ENCODE measurements at regions not wholly inside any gene's neighbourhood (a gene's known extent, or its start where the extent isn't known, plus 50 kb on each side); places are given as distances from the start of the nearest gene placed in this dataset.

GRCh38 chr9:75239176-75239575 lies 150.9 kb downstream of the OSTF1 start (continued):
- TF ChIP-seq FOXA3 (CRISPR knock-in tag; IDR thresholded peaks at IDR 0.05) (peak; percentile 60; the same call in 1 of the 2 replicates), ELK4 (CRISPR knock-in tag; IDR thresholded peaks at IDR 0.05; ENCODE audit: borderline replicate concordance) (no peak), RARA (CRISPR knock-in tag; IDR thresholded peaks at IDR 0.05) (peak; percentile 77), THAP11 (CRISPR knock-in tag; IDR thresholded peaks at IDR 0.05) (peak; percentile 62), RFX3 (CRISPR knock-in tag; IDR thresholded peaks at IDR 0.05) (no peak), ARID5B (CRISPR knock-in tag; IDR thresholded peaks at IDR 0.05) (peak; percentile 64), ZNF674 (CRISPR knock-in tag; IDR thresholded peaks at IDR 0.05; ENCODE audit: low read depth) (no peak), ZNF788 (CRISPR knock-in tag; IDR thresholded peaks at IDR 0.05; ENCODE audit: borderline replicate concordance) (0 out of 2 replicates have a peak, but pooled peaks have one; percentile 25), FOXJ3 (CRISPR knock-in tag; IDR thresholded peaks at IDR 0.05; ENCODE audit: borderline replicate concordance) (no peak), ARNTL (CRISPR knock-in tag; IDR thresholded peaks at IDR 0.05) (peak; percentile 89), ZNF431 (CRISPR knock-in tag; IDR thresholded peaks at IDR 0.05; ENCODE audit: borderline replicate concordance, low read depth) (no peak), CBX5 (CRISPR knock-in tag; IDR thresholded peaks at IDR 0.05; ENCODE audit: borderline replicate concordance) (peak; percentile 55; the same call in 1 of the 2 replicates), ZMYM4 (CRISPR knock-in tag; IDR thresholded peaks at IDR 0.05) (peak; percentile 43), ZBTB2 (CRISPR knock-in tag; IDR thresholded peaks at IDR 0.05; ENCODE audit: low read depth) (no peak)
- TF ChIP-seq, protein P1, sequence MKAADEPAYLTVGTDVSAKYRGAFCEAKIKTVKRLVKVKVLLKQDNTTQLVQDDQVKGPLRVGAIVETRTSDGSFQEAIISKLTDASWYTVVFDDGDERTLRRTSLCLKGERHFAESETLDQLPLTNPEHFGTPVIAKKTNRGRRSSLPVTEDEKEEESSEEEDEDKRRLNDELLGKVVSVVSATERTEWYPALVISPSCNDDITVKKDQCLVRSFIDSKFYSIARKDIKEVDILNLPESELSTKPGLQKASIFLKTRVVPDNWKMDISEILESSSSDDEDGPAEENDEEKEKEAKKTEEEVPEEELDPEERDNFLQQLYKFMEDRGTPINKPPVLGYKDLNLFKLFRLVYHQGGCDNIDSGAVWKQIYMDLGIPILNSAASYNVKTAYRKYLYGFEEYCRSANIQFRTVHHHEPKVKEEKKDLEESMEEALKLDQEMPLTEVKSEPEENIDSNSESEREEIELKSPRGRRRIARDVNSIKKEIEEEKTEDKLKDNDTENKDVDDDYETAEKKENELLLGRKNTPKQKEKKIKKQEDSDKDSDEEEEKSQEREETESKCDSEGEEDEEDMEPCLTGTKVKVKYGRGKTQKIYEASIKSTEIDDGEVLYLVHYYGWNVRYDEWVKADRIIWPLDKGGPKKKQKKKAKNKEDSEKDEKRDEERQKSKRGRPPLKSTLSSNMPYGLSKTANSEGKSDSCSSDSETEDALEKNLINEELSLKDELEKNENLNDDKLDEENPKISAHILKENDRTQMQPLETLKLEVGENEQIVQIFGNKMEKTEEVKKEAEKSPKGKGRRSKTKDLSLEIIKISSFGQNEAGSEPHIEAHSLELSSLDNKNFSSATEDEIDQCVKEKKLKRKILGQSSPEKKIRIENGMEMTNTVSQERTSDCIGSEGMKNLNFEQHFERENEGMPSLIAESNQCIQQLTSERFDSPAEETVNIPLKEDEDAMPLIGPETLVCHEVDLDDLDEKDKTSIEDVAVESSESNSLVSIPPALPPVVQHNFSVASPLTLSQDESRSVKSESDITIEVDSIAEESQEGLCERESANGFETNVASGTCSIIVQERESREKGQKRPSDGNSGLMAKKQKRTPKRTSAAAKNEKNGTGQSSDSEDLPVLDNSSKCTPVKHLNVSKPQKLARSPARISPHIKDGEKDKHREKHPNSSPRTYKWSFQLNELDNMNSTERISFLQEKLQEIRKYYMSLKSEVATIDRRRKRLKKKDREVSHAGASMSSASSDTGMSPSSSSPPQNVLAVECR (CRISPR knock-in tag; IDR thresholded peaks at IDR 0.05; ENCODE audit: borderline replicate concordance): peak; percentile 28; the same call in 1 of the 2 replicates
- TF ChIP-seq, protein P2, sequence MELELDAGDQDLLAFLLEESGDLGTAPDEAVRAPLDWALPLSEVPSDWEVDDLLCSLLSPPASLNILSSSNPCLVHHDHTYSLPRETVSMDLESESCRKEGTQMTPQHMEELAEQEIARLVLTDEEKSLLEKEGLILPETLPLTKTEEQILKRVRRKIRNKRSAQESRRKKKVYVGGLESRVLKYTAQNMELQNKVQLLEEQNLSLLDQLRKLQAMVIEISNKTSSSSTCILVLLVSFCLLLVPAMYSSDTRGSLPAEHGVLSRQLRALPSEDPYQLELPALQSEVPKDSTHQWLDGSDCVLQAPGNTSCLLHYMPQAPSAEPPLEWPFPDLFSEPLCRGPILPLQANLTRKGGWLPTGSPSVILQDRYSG (CRISPR knock-in tag; IDR thresholded peaks at IDR 0.05): no peak
